T-helper 2 cell treated with Interferon-gamma antibody and Interleukin-4, amounts not matched to agents 5 μg/mL and 100 μg/mL, for 36 hours (primary cell): ENCODE measurements at regions not wholly inside any gene's neighbourhood (a gene's known extent, or its start where the extent isn't known, plus 50 kb on each side); places are given as distances from the start of the nearest gene placed in this dataset.

ENCODE experiments used
- DNase-seq: peaks from one replicate; pipeline ENCODE4 v3.0.0; 2021; ENCODE audit warnings: low spot score
- H3K27ac Mint-ChIP-seq: one replicate; pipeline ENCODE4 v1.8.0; 2021; ENCODE audit warnings: mild to moderate bottlenecking, mixed read lengths
- H3K27me3 Mint-ChIP-seq: one replicate; pipeline ENCODE4 v1.8.0; 2021; ENCODE audit warnings: low read depth, mixed read lengths
- H3K36me3 Mint-ChIP-seq: one replicate; pipeline ENCODE4 v1.8.0; 2021; ENCODE audit warnings: low read depth, mixed read lengths
- H3K4me1 Mint-ChIP-seq: one replicate; pipeline ENCODE4 v1.8.0; 2021; ENCODE audit warnings: low read depth, mixed read lengths
- H3K4me3 Mint-ChIP-seq: one replicate; pipeline ENCODE4 v1.8.0; 2022; ENCODE audit warnings: mild to moderate bottlenecking, moderate library complexity, mixed read lengths
- H3K9me3 Mint-ChIP-seq: one replicate; pipeline ENCODE4 v1.8.0; 2021; ENCODE audit warnings: mixed read lengths

DNA sequence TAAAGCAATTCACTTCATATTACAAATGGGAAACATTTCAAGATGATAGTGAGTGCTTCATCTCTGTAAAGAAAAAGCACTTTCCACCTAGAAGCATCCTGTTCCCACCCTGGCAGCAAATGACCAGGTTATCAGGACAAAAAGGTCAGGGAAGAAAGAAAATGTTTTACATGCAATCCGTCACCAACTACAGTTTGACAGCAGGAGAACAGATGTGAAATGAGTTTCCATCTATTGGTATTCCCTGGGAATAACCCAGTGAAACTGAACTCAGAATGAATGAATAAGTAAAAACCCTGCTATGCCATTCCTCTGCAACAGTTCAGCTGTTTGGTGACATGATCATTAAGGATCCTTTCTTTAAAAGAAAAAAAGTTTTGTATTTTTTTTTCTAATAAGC, 67.6 kb downstream of the HTR1A start:
- Mint-ChIP-seq H3K36me3 (no peaks in the 10 kb centered on the region), H3K27ac (no peak overlapping the region), H3K4me3 (no peak overlapping the region), H3K27me3 (no peaks in the 10 kb centered on the region), H3K4me1 (no peaks in the 10 kb centered on the region), H3K9me3 (peaks cover 23% of the 10 kb centered on the region)
- DNase-seq = no peak

DNA sequence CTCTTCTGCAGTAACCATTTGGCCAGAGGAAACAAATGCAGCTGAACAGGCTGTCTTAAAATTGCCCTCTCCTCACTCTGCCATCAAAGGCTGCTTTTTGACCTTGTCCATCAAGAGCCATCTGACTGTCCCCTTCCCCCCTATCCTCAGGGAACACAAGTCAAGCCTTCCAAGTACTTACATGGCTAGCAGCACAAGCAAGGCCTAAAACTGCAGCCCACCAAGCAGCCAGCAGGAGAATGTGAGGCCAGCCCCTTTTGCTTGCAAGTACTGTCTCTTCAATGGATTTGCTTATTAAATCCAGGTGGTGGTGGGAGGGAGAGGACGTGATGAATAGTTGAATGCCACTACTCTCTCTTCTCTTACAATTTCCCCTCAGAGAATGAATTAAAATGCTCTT, 83.5 kb downstream of the HTR1A start:
- Mint-ChIP-seq H3K36me3 (no peaks in the 10 kb centered on the region), H3K4me1 (no peaks in the 10 kb centered on the region), H3K4me3 (no peak overlapping the region), H3K27ac (no peak overlapping the region), H3K9me3 (peaks cover 3% of the 10 kb centered on the region), H3K27me3 (no peaks in the 10 kb centered on the region)
- DNase-seq = no peak

DNA sequence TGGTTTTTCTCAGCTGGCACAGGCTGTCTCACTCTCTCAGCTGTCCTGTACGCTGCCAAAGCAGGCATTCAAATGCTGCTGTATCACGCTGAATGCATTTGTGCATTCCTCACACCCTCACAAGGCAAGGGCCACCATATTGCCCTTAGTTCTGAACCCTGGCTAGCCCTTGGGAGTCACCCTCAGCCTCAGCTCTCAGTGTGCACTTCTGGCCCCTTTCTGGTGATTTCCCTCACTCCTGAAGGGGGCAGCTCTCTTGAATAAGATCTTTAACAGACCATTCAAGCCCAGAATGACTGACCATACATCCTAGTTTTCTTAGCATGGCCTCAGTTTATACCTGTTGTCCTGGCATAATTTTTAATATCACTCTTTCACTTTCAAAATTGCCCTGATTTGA, 84.3 kb downstream of the HTR1A start:
- no peak for DNase-seq
- no peaks in the 10 kb centered on the region for H3K4me1 Mint-ChIP-seq
- no peaks in the 10 kb centered on the region for H3K27me3 Mint-ChIP-seq
- no peak overlapping the region for H3K4me3 Mint-ChIP-seq
- H3K9me3 Mint-ChIP-seq = peaks cover 3% of the 10 kb centered on the region
- no peaks in the 10 kb centered on the region for H3K36me3 Mint-ChIP-seq
- no peak overlapping the region for H3K27ac Mint-ChIP-seq

DNA sequence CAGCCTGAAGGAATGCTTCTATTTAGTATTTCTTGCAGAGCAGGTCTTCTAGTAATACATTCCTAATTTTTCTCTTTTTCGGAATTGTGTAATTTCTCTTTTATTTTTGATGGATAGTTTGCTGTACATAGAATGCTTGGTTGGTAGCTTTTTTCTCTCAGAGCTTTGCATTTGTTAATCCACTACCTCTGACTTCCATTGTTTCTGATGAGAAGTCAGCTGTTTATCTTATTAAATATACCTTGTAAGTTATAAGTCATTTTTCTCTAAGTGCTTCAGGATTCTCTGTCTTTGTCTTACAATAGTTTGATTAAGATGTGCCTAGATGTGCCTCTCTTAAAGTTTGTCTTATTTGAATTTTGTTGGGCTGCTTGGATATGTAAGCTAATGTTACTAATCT, 101.9 kb downstream of the HTR1A start:
- Mint-ChIP-seq H3K27ac (no peak overlapping the region), H3K4me1 (no peaks in the 10 kb centered on the region), H3K27me3 (no peaks in the 10 kb centered on the region), H3K4me3 (no peak overlapping the region), H3K36me3 (no peaks in the 10 kb centered on the region), H3K9me3 (peaks cover 45% of the 10 kb centered on the region)
- DNase-seq = no peak

DNA sequence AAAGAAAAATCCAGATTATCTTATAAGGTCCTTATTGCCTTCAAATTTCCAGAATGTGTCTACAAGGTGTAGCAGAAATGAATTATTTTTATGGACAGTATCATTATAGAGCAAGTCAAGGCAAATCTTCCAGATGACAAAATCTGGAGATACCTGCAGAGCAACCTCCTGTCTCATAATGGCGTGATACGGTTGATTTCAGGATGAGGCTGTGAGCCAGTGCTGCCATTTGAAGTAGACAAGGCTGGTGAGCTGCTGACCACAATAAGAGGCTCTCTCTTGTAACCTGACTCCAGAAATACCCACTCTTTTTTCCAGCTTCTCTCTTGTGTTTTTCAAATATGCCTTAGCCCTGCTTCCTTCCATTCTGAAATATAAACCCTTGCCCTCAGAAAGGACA, 108.2 kb downstream of the HTR1A start:
- H3K9me3 Mint-ChIP-seq = peaks cover 24% of the 10 kb centered on the region
- no peak overlapping the region for H3K27ac Mint-ChIP-seq
- no peaks in the 10 kb centered on the region for H3K4me1 Mint-ChIP-seq
- no peak overlapping the region for H3K4me3 Mint-ChIP-seq
- no peak for DNase-seq
- no peaks in the 10 kb centered on the region for H3K36me3 Mint-ChIP-seq
- H3K27me3 Mint-ChIP-seq = no peaks in the 10 kb centered on the region

DNA sequence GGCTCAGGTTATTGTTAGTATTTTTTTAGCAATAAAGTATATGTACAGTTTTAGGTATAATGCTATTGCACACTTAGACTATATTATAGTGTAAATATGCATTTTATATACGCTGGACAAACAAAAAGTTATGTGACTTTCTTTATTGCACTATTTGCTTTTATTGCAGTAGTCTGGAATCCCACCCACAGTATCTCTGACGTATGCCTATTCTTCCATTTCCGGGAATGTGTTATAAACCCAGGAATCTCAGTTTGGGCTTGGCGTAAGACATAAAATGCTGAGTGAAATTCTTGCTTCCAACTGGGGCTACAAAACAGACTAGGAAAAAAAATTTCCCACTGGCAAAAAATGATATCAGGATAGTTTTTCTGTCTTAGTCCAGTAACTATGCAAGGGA, 119.1 kb downstream of the HTR1A start:
- no peak overlapping the region for H3K27ac Mint-ChIP-seq
- H3K9me3 Mint-ChIP-seq = peaks cover 33% of the 10 kb centered on the region
- H3K4me3 Mint-ChIP-seq = no peak overlapping the region
- no peaks in the 10 kb centered on the region for H3K4me1 Mint-ChIP-seq
- H3K36me3 Mint-ChIP-seq = no peaks in the 10 kb centered on the region
- no peaks in the 10 kb centered on the region for H3K27me3 Mint-ChIP-seq
- no peak for DNase-seq

DNA sequence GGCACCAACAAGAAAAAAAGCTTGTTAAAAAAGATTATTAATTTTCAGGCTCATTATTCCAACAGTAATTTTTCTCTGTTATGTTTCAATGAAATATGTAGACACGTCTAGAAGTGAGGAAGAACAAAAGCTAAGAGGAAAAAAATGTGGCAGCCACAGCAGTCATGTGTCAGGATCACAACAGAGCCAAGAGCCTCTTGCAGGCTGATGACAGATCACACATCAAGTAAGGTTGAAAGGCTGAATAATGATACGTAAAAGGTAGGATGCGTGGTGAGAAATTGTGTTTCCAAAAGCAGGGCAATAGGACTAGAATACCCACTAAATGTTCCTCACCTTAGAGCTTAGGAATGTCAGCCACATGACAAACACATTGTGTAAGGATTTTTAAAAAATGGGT, 124.8 kb downstream of the HTR1A start:
- Mint-ChIP-seq H3K27ac (no peak overlapping the region), H3K4me3 (no peak overlapping the region), H3K9me3 (peaks cover 24% of the 10 kb centered on the region), H3K4me1 (no peaks in the 10 kb centered on the region), H3K36me3 (no peaks in the 10 kb centered on the region), H3K27me3 (no peaks in the 10 kb centered on the region)
- no peak for DNase-seq

DNA sequence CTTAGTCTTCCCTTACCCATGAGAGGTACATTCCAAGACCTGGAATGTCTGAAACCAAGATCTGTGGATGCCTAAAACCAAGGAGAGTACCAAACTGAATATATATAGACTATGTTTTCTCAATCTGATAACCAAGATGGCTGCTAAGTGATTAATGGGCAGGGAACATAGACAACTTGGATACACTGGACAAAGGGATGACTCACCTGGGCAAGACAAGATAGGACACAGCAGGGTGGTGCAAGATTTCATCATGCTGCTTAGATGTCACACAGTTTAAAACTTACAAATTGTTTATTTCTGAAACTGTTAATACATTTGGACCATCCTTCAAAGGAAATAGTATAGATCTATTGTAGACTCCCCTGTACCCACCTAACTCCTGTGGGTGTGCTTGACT, 130.9 kb downstream of the HTR1A start:
- no peaks in the 10 kb centered on the region for H3K36me3 Mint-ChIP-seq
- peaks cover 16% of the 10 kb centered on the region for H3K9me3 Mint-ChIP-seq
- no peaks in the 10 kb centered on the region for H3K27me3 Mint-ChIP-seq
- no peak overlapping the region for H3K4me3 Mint-ChIP-seq
- DNase-seq = no peak
- H3K4me1 Mint-ChIP-seq = no peaks in the 10 kb centered on the region
- no peak overlapping the region for H3K27ac Mint-ChIP-seq

DNA sequence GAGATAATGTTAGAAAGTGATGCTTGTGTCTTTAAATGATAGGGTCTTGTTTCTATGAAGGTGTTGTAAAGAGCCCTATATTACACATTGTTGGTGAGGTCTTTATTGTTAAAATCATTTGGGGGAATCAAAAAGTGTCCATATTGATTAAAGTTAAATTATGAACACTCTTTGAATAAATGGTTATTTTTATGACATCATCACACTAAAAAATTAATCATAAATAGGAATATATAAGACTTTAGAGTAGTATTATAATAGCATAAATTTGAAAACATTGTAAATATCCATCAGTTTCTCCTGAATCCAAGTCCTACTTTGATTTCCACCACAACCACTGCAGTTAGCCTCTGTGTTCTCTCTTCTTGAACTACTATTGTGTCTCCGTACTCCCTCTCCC, 136.3 kb downstream of the HTR1A start:
- H3K4me3 Mint-ChIP-seq = no peak overlapping the region
- H3K27me3 Mint-ChIP-seq = no peaks in the 10 kb centered on the region
- no peak overlapping the region for H3K27ac Mint-ChIP-seq
- H3K9me3 Mint-ChIP-seq = peaks cover 3% of the 10 kb centered on the region
- no peaks in the 10 kb centered on the region for H3K4me1 Mint-ChIP-seq
- no peak for DNase-seq
- no peaks in the 10 kb centered on the region for H3K36me3 Mint-ChIP-seq

DNA sequence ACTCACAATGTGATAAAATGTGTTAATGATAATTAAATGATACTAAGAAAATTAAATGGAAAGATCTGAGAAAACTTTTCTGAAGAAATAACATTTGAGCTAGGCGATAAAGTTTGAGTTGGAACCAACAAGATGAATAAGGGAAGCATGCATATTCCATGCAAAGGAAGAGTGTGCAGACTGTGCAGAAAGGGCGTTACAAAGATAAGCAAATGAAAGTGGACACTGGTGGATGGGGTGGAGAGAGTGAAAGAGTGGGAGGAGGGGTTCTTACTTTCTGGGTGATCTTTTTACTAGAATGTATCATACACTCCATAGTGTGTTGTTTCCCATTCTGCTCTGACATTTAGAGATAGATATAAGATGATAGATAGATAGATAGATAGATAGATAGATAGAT, 138.7 kb downstream of the HTR1A start:
- H3K4me3 Mint-ChIP-seq = no peak overlapping the region
- peaks cover 3% of the 10 kb centered on the region for H3K9me3 Mint-ChIP-seq
- DNase-seq = no peak
- H3K27me3 Mint-ChIP-seq = no peaks in the 10 kb centered on the region
- H3K4me1 Mint-ChIP-seq = no peaks in the 10 kb centered on the region
- H3K36me3 Mint-ChIP-seq = no peaks in the 10 kb centered on the region
- H3K27ac Mint-ChIP-seq = no peak overlapping the region

DNA sequence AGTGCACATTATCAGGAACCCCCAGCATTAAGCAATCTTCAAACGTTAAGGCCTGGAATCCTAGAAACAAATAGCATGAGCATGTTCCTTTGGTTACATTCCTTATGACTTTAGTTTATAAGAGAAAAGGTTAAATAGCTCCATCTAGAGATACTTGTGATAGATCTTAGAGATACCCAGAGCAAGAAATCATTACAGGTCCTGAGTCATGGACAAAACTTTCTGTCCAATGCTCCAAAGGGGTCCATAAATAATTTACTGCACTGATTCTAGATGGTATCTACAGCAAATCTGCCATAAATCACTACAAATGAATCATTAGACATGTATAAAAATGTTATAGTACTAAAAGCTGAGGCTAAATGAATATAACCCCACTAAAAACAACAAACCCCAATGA, 139.6 kb downstream of the HTR1A start:
- Mint-ChIP-seq H3K9me3 (peaks cover 6% of the 10 kb centered on the region), H3K36me3 (no peaks in the 10 kb centered on the region), H3K27ac (no peak overlapping the region), H3K4me1 (no peaks in the 10 kb centered on the region), H3K27me3 (no peaks in the 10 kb centered on the region), H3K4me3 (no peak overlapping the region)
- DNase-seq = no peak

DNA sequence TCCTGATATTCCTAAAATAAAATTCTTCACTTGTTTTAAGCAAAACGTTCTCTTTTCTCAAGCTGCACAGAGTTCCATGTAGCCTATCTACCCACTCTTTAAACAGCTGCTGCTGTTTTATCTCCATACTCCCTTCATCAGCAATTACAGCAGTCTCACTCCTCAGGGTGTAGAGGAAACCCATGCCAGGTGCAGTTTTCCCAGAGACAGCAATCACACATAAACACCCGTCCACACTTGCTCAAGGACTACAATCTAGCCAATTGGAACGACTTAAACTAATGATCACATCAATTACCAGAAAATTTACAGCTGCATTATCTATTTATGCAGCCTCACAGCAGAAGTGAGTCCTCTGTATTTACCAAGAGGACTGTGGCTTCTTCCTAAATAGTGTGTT, 141.7 kb downstream of the HTR1A start:
- H3K36me3 Mint-ChIP-seq = no peaks in the 10 kb centered on the region
- H3K27me3 Mint-ChIP-seq = no peaks in the 10 kb centered on the region
- H3K9me3 Mint-ChIP-seq = peaks cover 3% of the 10 kb centered on the region
- H3K4me1 Mint-ChIP-seq = no peaks in the 10 kb centered on the region
- no peak overlapping the region for H3K27ac Mint-ChIP-seq
- H3K4me3 Mint-ChIP-seq = no peak overlapping the region
- DNase-seq = no peak

DNA sequence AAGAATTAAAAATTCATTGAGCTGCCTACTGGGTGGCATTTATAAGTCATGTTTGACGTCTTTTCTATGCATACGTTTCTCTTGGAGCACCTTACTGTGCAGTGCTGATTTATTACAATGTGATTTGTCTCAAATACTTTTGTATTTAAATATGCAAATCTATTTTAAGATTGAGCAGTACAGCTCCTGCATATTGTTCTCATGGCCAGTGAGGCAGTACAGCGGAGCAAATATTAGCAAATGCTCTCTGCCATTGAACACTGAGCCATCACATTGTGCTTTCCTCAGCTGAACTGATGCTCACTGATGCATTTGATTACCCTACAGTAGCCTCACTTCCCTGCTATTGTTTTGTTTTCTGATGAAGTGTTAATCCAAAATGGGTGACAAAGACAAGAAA, 149.6 kb downstream of the HTR1A start:
- Mint-ChIP-seq H3K4me3 (no peak overlapping the region), H3K27ac (no peak overlapping the region), H3K4me1 (no peaks in the 10 kb centered on the region), H3K36me3 (no peaks in the 10 kb centered on the region), H3K9me3 (peaks cover 31% of the 10 kb centered on the region), H3K27me3 (no peaks in the 10 kb centered on the region)
- no peak for DNase-seq

DNA sequence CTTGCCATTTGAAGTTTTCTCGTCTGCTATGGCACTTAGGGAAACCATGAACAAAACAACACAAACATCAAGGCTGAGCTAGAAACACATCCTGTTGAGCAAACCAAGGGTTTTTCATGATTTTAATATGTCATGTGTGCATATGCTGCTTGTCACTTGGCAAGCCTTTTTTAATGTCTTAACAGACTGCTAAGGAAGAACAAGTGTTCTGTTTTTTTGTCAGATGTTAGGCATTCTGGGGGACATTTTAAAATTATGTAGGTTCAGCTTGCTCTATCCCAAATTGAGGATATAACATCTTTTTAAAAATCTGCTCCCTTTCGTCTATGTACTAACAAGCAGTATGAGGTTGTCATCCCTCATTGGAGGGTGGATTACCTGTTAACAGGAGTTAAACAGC, 150.3 kb downstream of the HTR1A start:
- H3K4me3 Mint-ChIP-seq = no peak overlapping the region
- no peaks in the 10 kb centered on the region for H3K4me1 Mint-ChIP-seq
- no peaks in the 10 kb centered on the region for H3K36me3 Mint-ChIP-seq
- no peaks in the 10 kb centered on the region for H3K27me3 Mint-ChIP-seq
- DNase-seq = no peak
- no peak overlapping the region for H3K27ac Mint-ChIP-seq
- H3K9me3 Mint-ChIP-seq = peaks cover 31% of the 10 kb centered on the region

DNA sequence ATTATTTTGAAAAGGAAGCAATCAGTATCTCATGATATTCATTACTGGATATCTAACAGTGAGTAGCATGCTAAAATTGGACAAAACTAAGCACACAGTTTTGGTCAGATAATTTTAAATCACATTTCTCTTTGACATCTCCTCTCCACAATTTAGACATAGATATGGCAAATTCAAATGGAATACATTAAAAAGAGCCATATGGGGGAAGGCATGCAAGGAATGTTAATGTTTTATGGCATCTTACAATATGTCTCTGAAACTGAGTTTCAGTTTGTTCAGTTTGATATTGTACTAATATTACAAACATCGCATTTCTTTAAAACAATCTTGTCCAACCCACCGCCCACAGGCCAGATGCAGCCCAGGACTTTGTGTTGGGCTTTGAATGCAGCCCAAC, 151.0 kb downstream of the HTR1A start:
- Mint-ChIP-seq H3K4me1 (no peaks in the 10 kb centered on the region), H3K27me3 (no peaks in the 10 kb centered on the region), H3K36me3 (no peaks in the 10 kb centered on the region), H3K9me3 (peaks cover 31% of the 10 kb centered on the region), H3K4me3 (no peak overlapping the region), H3K27ac (no peak overlapping the region)
- DNase-seq = no peak

DNA sequence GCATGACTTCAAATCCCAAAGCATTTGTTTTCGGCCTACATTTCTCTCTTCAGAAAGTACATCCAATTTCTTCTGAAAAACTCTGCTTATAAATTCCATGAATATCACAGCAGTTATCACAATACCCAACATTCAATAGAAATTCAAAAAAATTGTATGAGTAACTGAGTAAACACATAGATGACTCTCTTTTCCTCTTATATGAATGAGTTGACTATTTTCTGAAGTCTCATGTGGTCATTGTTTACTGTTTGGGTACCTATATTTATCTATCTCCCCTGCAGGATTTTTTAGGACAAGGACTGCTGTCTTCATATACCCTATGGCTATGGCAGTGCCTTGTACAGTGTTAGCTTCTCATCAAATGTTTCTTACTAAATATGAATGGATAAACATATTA, 157.1 kb downstream of the HTR1A start:
- no peaks in the 10 kb centered on the region for H3K4me1 Mint-ChIP-seq
- H3K27ac Mint-ChIP-seq = no peak overlapping the region
- H3K9me3 Mint-ChIP-seq = peaks cover 24% of the 10 kb centered on the region
- H3K27me3 Mint-ChIP-seq = no peaks in the 10 kb centered on the region
- DNase-seq = no peak
- no peaks in the 10 kb centered on the region for H3K36me3 Mint-ChIP-seq
- H3K4me3 Mint-ChIP-seq = no peak overlapping the region
